Panc1 (cell line): ENCODE measurements at regions not wholly inside any gene's neighbourhood (a gene's known extent, or its start where the extent isn't known, plus 50 kb on each side); places are given as distances from the start of the nearest gene placed in this dataset.
"Not testable (repeated sequence)": the region's sequence is repeated elsewhere in the genome, so short reads cannot be mapped to it uniquely, and the experiment has no call there.

Experiments used
- ATAC-seq: fragments of 200-7000 bp; cut with Tn5 transposase; 2 replicates; pipeline ENCODE4 v1.9.1; 2020; ENCODE audit warnings: mild to moderate bottlenecking, moderate library complexity
- BruUV-seq: library from RNA; stranded (reverse); fragments of 400-500 nt; replicated peaks from 2 replicates; lab custom pipeline; 2021; lab: Mats Ljungman, UMichigan
- CTCF ChIA-PET: fragments of 300-600 bp; sonication (Branson Sonifier 250); formaldehyde crosslinking; loops from one replicate; lab custom pipeline; 2022; ENCODE audit warnings: antibody characterized with exemption; lab: Charles Lee
- POLR2A ChIA-PET: fragments of 300-600 bp; sonication (Branson Sonifier 250); formaldehyde crosslinking; loops from one replicate; lab custom pipeline; 2022; ENCODE audit warnings: antibody characterized with exemption; lab: Charles Lee
- DNase-seq: peaks from one replicate; pipeline ENCODE4 v3.0.0-alpha.2; 2010; ENCODE audit warnings: low read depth, low spot score
- H3K27ac ChIP-seq: 2 replicates; pipeline ENCODE4 v1.5.1; 2011; ENCODE audit warnings: mild to moderate bottlenecking, low read length, inconsistent platforms
- H3K27me3 ChIP-seq: fragments of 200-500 bp; sonication (Bioruptor generic); 2 replicates; pipeline ENCODE4 v1.6.0; 2014; ENCODE audit warnings: low read length, inconsistent platforms; ENCODE audit not compliant: control insufficient read depth, insufficient read depth
- H3K36me3 ChIP-seq: fragments of 200-500 bp; sonication (Bioruptor generic); 2 replicates; pipeline ENCODE4 v1.5.1; 2014; ENCODE audit warnings: inconsistent platforms, mild to moderate bottlenecking, low read length, moderate library complexity; ENCODE audit not compliant: control insufficient read depth, insufficient read depth
- H3K4me1 ChIP-seq: 2 replicates; pipeline ENCODE4 v1.5.1; 2011; ENCODE audit warnings: inconsistent platforms, mild to moderate bottlenecking, low read length, moderate library complexity; ENCODE audit not compliant: control insufficient read depth, insufficient read depth
- H3K4me3 ChIP-seq, 2 experiments: 2 replicates each; pipeline ENCODE4 v1.5.1; 2011 to 2012; ENCODE audit warnings: low read depth in 2 of 2, low read length in 2 of 2, mild to moderate bottlenecking in 2 of 2, inconsistent platforms in 1 of 2, moderate library complexity in 1 of 2
- H3K9me3 ChIP-seq: fragments of 200-500 bp; sonication (Bioruptor generic); 2 replicates; pipeline ENCODE4 v1.5.1; 2014; ENCODE audit warnings: low read depth, mild to moderate bottlenecking, inconsistent platforms, low read length, moderate library complexity; ENCODE audit not compliant: control insufficient read depth, insufficient read depth
- CTCF ChIP-seq: fragments of 450-650 bp; IDR thresholded peaks from 2 replicates; pipeline ENCODE4 v1.5.1; 2017; ENCODE audit warnings: mild to moderate bottlenecking
- POLR2AphosphoS5 ChIP-seq: IDR thresholded peaks from 2 replicates; pipeline ENCODE4 v1.6.1; 2012; ENCODE audit warnings: mild to moderate bottlenecking, low read depth, low read length, moderate library complexity
- REST ChIP-seq, 2 experiments: IDR thresholded peaks; 2 replicates each; pipeline ENCODE4 v1.6.1; 2011 to 2012; ENCODE audit warnings: low read depth in 2 of 2, control low read depth in 1 of 2, low read length in 1 of 2, mild to moderate bottlenecking in 1 of 2, moderate library complexity in 1 of 2; ENCODE audit not compliant: insufficient read depth in 1 of 2
- SIN3A ChIP-seq: IDR thresholded peaks from 2 replicates; pipeline ENCODE4 v1.6.1; 2012; ENCODE audit warnings: low read depth, mild to moderate bottlenecking, low read length, moderate library complexity, borderline replicate concordance; ENCODE audit not compliant: insufficient read depth
- TCF7L2 ChIP-seq: IDR thresholded peaks from 2 replicates; pipeline ENCODE4 v1.6.1; 2011; ENCODE audit warnings: mild to moderate bottlenecking, low read depth, low read length, inconsistent platforms
- in situ Hi-C: cut with HindIII; loops from 2 replicates; pipeline ENCODE4 v1.10.0; 2016; ENCODE audit warnings: low sequenced_read_pairs, low pct_unique_long_range_greater_than_20kb
- intact Hi-C: fragments of 100-400 bp; cut with micrococcal nuclease; formaldehyde crosslinking; loops from one replicate; pipeline ENCODE4 v1.10.0; 2022; ENCODE audit not compliant: unreplicated experiment

- Histone ChIP-seq H3K4me1 (no peaks in the 10 kb centered on the region), H3K9me3 (no peaks in the 10 kb centered on the region), H3K27ac (no peak overlapping the region), H3K27me3 (no peaks in the 10 kb centered on the region), H3K36me3 (no peaks in the 10 kb centered on the region), H3K4me3 (no peak overlapping the region)
- BruUV-seq, result no TSS peak
- ChIA-PET CTCF (no interaction called here), POLR2A (no interaction called here)
- ATAC-seq (no peak), DNase-seq (no peak)
- TF ChIP-seq CTCF (no peak), SIN3A (no peak), TCF7L2 (no peak), POLR2AphosphoS5 (no peak), REST (IDR thresholded peaks at IDR 0.05; ENCODE audit: insufficient read depth in 1 of 2, low read depth in 2 of 2, low read length in 1 of 2) (no peak)
- in situ Hi-C loops, result no loop called here
- intact Hi-C loops, result no loop called here
Observed at GRCh38 chr12:126944684-126945083, 1322.3 kb upstream of the TMEM132C start.

GRCh38 chr12:126946958-126947357, 1320.0 kb upstream of the TMEM132C start:
- H3K4me1 ChIP-seq, BruUV-seq, H3K36me3 ChIP-seq, H3K27ac ChIP-seq, H3K9me3 ChIP-seq, ATAC-seq, H3K27me3 ChIP-seq, POLR2A ChIA-PET, intact Hi-C loops, DNase-seq, CTCF ChIA-PET, H3K4me3 ChIP-seq, in situ Hi-C loops: not testable (repeated sequence)

- no peak overlapping the region for H3K4me3 ChIP-seq
- H3K36me3 ChIP-seq, result no peaks in the 10 kb centered on the region
- H3K9me3 ChIP-seq, result no peaks in the 10 kb centered on the region
- in situ Hi-C loops (no loop called here), intact Hi-C loops (no loop called here)
- no peaks in the 10 kb centered on the region for H3K4me1 ChIP-seq
- no TSS peak for BruUV-seq
- CTCF ChIA-PET, result no interaction called here
- DNase-seq, result no peak
- H3K27me3 ChIP-seq, result no peaks in the 10 kb centered on the region
- H3K27ac ChIP-seq, result no peak overlapping the region
- POLR2A ChIA-PET, result no interaction called here
- ATAC-seq, result no peak
- TF ChIP-seq TCF7L2 (no peak), POLR2AphosphoS5 (no peak)
Observed at GRCh38 chr12:126949558-126949957, 1317.4 kb upstream of the TMEM132C start.
